NCI-H1930 (cell line): ENCODE measurements at regions not wholly inside any gene's neighbourhood (a gene's known extent, or its start where the extent isn't known, plus 50 kb on each side); places are given as distances from the start of the nearest gene placed in this dataset.

ENCODE experiments used
- DNase-seq, 2 experiments: peaks; one replicate each; lab custom pipeline; 2025; lab: John Stamatoyannopoulos, UW

GRCh38 chr20:41887500-41887899 lies 269.3 kb upstream of the CHD6 start:
- no peak for DNase-seq

- DNase-seq, result no peak
Observed at GRCh38 chr20:41881466-41882046, 263.4 kb upstream of the CHD6 start.

GRCh38 chr20:41879123-41879522 lies 260.9 kb upstream of the CHD6 start:
- no peak for DNase-seq

GRCh38 chr20:41877911-41878310 lies 259.7 kb upstream of the CHD6 start:
- DNase-seq, result no peak

GRCh38 chr20:41874658-41875057 lies 256.5 kb upstream of the CHD6 start:
- DNase-seq, result no peak

- no peak for DNase-seq
Observed at GRCh38 chr20:41872930-41873329, 254.8 kb upstream of the CHD6 start.

GRCh38 chr20:41870869-41871462 lies 252.8 kb upstream of the CHD6 start:
- DNase-seq, result no peak

GRCh38 chr20:41869261-41869660 lies 251.1 kb upstream of the CHD6 start:
- DNase-seq, result no peak

GRCh38 chr20:41865938-41866337 lies 247.8 kb upstream of the CHD6 start:
- DNase-seq, result no peak

GRCh38 chr20:41862476-41862875 lies 244.3 kb upstream of the CHD6 start:
- no peak for DNase-seq

- DNase-seq, result no peak
Observed at GRCh38 chr20:41861772-41862422, 243.7 kb upstream of the CHD6 start.

- no peak for DNase-seq
Observed at GRCh38 chr20:41854765-41855164, 236.6 kb upstream of the CHD6 start.

- no peak for DNase-seq
Observed at GRCh38 chr20:41853806-41854205, 235.6 kb upstream of the CHD6 start.

- no peak for DNase-seq
Observed at GRCh38 chr20:41848180-41848579, 230.0 kb upstream of the CHD6 start.

- no peak for DNase-seq
Observed at GRCh38 chr20:41837669-41838224, 219.6 kb upstream of the CHD6 start.

- DNase-seq, result no peak
Observed at GRCh38 chr20:41833739-41834138, 215.6 kb upstream of the CHD6 start.

GRCh38 chr20:41830702-41831101 lies 212.5 kb upstream of the CHD6 start:
- DNase-seq, result no peak

- DNase-seq, result no peak
Observed at GRCh38 chr20:41819436-41819835, 201.3 kb upstream of the CHD6 start.

GRCh38 chr20:41818991-41819390 lies 200.8 kb upstream of the CHD6 start:
- no peak for DNase-seq

- DNase-seq, result no peak
Observed at GRCh38 chr20:41818369-41818768, 200.2 kb upstream of the CHD6 start.

GRCh38 chr20:41811456-41811855 lies 193.3 kb upstream of the CHD6 start:
- DNase-seq, result no peak

GRCh38 chr20:41800040-41800439 lies 181.9 kb upstream of the CHD6 start:
- DNase-seq, result no peak

GRCh38 chr20:41798930-41799502 lies 180.8 kb upstream of the CHD6 start:
- DNase-seq, result no peak
